M059J (cell line): ENCODE measurements at regions not wholly inside any gene's neighbourhood (a gene's known extent, or its start where the extent isn't known, plus 50 kb on each side); places are given as distances from the start of the nearest gene placed in this dataset.

Experiments
- DNase-seq: peaks from one replicate; pipeline ENCODE4 v3.0.0-alpha.2; 2012; ENCODE audit warnings: low read depth

DNA sequence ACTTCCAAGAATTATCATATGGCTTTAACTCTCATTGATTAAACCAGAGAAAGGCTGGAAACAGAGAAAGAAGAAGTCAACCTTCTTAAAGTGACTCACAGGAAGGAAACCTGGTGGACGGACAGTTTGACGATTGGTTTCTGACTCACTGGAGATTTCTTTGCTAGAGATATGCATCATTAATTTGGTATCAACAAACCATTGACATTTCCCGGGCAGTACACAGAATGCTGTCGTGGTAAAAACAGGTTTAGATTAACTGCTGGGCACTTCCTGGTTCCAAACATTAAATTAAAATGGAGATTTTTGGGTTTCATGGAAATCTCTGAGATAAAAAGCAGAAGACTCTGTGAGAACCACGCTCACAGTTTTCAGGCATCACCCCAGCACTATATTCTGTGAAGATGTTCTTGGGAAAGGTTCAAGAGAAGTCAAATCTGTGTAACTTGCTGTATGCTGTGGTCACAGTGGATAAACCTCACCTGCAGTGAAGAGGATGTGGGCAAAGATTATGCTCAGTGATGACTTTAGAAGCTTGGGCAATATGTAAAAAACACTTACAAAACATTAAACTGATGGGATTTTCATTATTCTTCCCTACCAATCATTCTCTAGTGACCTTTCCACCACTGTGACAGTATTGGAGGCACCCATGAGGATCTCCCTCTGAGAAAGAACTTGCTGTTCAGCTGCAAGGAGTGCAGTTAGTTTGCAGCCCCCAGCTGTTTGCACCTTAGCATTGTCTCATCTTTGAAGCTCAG is 61.1 kb upstream of the CD44 start:
- DNase-seq: peak; percentile 94

DNA sequence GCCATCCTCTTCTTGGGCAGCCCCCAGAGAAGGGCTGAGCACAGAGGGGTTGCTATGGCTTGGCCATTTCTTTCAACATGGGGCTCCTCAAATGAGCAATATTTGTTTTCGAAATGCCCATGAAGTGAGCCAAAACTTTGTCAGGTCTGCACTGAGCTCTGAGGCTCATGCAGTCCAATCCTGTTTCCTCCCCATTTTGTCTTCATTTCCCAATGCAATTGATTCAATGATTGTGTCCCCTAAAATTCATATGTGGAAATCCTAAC is 60.6 kb upstream of the CD44 start:
- DNase-seq: no peak

DNA sequence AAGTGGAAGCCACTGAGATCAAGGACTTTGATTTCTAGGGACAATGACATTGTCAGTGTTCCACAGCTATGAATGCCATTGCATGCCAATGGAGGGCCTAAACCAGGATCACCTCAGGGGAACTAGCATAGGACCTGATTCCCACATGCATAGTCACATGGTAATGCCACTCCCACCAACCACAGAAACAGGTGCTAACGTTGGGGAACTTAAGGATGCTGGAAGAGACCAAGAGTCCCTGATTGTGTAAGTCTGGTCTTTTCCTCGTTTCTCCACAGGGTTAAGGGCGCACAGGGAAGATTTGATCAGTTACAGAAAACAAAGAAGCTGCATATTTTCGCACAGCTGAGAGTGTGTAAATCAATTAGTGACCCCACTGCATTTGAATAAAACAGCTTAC is 59.4 kb upstream of the CD44 start:
- DNase-seq: no peak

DNA sequence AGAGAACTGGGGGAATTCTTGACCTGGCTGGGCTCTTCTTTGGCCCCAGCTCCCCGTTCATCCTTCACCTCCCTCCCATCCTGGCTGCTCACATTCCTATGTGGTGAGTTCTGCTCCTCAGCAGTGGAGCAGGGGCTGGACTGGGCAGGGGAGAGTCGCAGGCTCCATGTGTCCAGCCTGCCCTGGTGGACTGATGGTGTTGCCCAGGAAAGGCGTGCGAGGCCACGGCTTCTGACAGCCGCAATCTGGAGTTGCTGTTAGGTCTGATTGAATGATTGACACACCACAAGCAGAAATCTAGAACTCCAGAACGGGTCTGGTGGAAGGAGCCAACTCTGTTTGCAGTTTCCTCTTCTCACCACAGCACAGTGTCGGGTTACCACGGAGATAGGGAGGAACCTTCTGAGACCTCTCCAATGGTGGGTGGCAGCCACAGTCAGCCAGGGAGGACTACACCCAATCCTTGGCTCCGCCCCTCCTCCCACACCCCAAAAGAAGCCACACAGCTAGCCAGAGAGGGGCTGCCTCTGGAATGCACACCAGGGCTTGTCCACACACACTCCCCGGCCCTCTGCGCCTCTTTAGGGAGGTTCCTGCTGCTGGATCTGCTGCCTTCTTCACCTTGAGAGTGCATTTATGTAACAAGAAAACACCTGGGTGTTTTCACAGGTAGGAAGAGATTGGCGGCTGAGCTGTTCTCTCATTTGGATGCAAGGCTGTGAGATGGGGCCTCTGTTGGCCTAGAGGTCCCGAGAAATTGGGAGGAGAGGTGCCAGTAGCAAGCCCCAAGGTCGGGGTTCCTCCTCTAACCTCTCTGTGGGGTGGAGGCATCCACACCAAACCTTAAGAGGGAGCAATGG is 56.4 kb upstream of the CD44 start:
- peak; percentile 97 for DNase-seq

DNA sequence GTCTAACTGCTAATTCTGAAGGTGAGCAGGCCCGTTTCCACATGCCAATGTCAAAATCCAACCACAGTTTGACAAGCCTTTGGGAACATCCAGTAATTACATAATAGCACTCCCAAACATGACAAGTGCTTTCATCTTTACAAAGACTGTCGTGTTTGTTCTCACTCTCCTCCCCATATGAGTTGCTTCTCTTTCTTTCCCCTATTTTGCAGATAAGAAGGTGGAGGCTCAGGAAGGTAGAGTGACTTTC is 55.9 kb upstream of the CD44 start:
- peak; percentile 50 for DNase-seq

DNA sequence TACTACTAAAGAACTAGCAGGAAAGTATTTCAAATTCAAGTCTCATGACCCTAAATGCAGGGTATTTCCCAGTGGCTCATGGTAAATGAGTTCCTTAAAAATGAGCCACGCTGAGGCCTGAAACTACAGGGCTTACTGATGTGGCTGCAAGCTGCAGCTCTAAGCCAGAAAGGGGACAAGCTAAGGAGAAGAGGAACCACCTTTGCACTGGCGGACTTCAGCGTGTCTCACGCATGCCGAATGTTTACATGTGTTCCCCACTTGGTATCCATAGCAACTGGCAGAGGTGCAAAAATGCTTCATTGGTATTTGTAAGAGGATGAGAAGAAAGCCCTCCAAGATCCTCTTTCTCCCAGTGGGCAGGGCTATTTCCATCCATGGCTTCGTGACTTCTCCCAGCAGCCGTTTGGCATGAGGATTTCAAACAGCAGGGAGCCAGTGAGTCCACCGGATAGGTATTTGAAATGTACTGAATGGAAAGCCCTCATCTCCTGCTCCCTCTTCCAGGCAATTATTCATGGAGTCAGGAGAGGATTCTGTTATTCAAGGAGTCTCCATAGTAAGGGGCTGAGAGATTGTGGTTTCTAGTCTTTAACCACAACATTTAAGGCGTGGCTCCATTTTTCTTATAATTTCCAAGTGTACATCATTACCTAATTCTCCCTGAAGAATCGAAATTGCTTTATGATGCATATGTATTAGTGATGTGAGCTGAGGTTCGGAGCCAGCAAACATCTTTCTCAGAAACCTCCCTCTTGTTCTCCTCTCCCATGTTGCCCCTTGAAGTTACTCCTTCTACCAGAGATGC is 55.3 kb upstream of the CD44 start:
- DNase-seq: peak; percentile 99

DNA sequence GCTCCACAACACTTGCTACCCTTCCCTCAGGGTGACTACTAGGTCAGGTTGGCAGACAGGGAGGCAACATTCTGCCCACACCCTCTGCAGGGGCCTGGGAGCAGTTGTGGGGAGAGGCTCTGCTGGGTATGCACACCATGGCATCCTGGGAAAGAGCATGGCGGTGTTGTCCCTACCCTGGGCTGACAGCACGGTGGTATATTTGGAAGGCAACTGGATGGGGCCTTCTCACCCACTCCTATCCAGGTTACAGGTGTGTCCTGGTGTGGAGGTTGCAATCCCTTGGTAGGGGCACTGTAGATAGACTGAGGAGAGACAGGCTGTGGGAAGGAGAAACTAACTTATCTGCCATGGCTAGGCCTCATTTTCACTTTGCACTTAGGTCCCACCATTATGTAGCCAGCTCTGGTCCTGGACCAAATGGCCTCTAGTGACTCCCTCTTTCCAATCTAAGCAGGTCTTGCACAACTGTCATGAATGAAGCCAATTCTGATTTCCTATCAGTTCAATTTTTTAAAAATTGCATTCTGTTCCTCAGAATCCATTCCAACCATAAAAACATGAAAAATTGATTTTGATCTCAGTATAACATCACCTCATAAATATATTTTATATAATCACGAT is 54.0 kb upstream of the CD44 start:
- no peak for DNase-seq

DNA sequence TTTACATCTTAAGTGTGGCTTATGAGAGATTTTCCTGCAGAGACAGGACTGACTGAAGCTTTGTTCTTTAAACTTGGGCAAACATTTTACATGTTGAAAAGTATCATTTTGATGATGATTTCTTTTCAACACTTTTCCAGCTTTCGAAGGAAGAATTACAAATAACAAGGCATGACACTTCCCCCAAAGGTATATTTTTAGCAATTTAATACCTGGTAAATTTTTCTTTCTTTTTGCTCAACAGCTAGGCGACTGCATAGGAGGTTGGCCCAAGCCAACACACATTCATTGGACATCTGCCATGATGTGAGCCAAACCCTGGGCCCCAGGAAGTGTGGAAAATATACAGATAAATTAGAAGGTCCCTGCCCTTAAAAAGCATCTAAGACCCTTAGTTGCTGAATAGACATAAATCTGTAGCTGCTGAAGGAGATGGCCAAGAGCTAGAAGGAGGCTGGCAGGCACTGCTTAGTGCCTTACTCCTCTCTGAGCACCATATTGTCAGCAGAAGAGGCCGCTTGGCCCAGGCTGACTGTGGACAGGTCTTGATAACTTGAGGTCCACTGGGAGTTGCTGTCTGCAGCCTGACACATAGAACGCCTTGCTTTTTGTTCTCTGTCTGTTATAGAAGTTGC is 53.3 kb upstream of the CD44 start:
- no peak for DNase-seq

DNA sequence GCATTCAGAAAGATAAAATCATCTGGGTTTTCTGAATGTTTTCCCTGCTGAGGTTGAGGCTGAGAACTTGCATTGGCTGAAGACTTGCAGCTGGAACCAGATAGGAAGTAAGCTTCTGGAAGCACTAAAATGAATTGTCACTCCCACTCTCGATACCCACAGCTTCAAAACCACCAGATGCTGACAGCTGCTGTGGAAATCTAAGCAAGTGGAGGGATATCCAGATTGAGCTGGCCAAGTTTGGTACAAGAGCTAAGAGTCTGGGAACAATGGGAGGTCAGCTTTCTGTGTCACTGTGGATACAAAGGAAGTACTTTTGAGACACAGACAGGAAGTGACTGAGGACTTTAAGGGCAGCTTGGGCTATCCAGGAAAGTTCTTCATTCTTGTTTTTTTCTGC is 51.3 kb upstream of the CD44 start:
- DNase-seq: no peak

DNA sequence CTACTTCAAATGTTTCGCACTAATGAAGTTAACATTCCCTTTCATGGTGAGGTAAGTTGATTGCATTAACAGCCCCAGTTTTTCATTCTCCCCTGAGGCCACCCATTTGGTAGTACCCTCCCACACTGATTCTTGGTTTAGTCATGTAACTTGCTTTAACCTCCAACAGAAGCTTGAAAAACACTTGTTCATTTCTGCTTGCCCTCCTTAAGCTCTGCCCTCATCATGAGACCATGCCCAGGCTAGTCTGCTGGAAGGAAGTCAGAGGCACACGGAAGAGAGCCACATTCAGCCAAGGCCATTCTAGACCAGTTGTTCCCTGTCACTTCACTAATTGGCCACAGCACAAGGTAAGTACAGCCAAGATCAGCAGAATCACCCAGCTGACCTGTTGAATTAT is 50.7 kb upstream of the CD44 start:
- DNase-seq: no peak

DNA sequence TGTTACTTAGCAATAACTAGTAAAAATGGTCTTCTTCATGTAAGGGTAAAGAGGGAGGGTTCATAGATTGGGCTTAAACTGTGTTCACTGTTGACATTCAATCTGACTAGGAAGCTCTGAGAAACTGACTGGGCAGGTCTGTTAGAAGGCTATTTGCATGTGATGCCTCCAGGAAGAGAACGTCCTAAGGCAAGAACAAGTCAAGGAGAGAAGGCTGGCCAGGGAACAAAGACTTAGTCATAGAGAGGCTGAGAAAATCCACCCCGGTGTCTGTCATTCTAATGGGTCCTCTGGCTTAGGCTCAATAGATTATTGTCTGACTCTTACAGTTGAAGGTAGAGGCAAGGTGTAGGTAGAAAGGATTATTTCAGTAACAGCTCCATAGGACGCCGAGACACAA is 50.3 kb upstream of the CD44 start:
- DNase-seq: peak; percentile 82
